Panc1 (cell line): ENCODE measurements at regions not wholly inside any gene's neighbourhood (a gene's known extent, or its start where the extent isn't known, plus 50 kb on each side); places are given as distances from the start of the nearest gene placed in this dataset.

ENCODE experiments used
- ATAC-seq: fragments of 200-7000 bp; cut with Tn5 transposase; 2 replicates; pipeline ENCODE4 v1.9.1; 2020; ENCODE audit warnings: mild to moderate bottlenecking, moderate library complexity
- BruUV-seq: library from RNA; stranded (reverse); fragments of 400-500 nt; replicated peaks from 2 replicates; lab custom pipeline; 2021; lab: Mats Ljungman, UMichigan
- CTCF ChIA-PET: fragments of 300-600 bp; sonication (Branson Sonifier 250); formaldehyde crosslinking; loops from one replicate; lab custom pipeline; 2022; ENCODE audit warnings: antibody characterized with exemption; lab: Charles Lee
- POLR2A ChIA-PET: fragments of 300-600 bp; sonication (Branson Sonifier 250); formaldehyde crosslinking; loops from one replicate; lab custom pipeline; 2022; ENCODE audit warnings: antibody characterized with exemption; lab: Charles Lee
- DNase-seq: peaks from one replicate; pipeline ENCODE4 v3.0.0-alpha.2; 2010; ENCODE audit warnings: low read depth, low spot score
- H3K27ac ChIP-seq: 2 replicates; pipeline ENCODE4 v1.5.1; 2011; ENCODE audit warnings: mild to moderate bottlenecking, low read length, inconsistent platforms
- H3K27me3 ChIP-seq: fragments of 200-500 bp; sonication (Bioruptor generic); 2 replicates; pipeline ENCODE4 v1.6.0; 2014; ENCODE audit warnings: low read length, inconsistent platforms; ENCODE audit not compliant: control insufficient read depth, insufficient read depth
- H3K36me3 ChIP-seq: fragments of 200-500 bp; sonication (Bioruptor generic); 2 replicates; pipeline ENCODE4 v1.5.1; 2014; ENCODE audit warnings: inconsistent platforms, mild to moderate bottlenecking, low read length, moderate library complexity; ENCODE audit not compliant: control insufficient read depth, insufficient read depth
- H3K4me1 ChIP-seq: 2 replicates; pipeline ENCODE4 v1.5.1; 2011; ENCODE audit warnings: inconsistent platforms, mild to moderate bottlenecking, low read length, moderate library complexity; ENCODE audit not compliant: control insufficient read depth, insufficient read depth
- H3K4me3 ChIP-seq, 2 experiments: 2 replicates each; pipeline ENCODE4 v1.5.1; 2011 to 2012; ENCODE audit warnings: low read depth in 2 of 2, low read length in 2 of 2, mild to moderate bottlenecking in 2 of 2, inconsistent platforms in 1 of 2, moderate library complexity in 1 of 2
- H3K9me3 ChIP-seq: fragments of 200-500 bp; sonication (Bioruptor generic); 2 replicates; pipeline ENCODE4 v1.5.1; 2014; ENCODE audit warnings: low read depth, mild to moderate bottlenecking, inconsistent platforms, low read length, moderate library complexity; ENCODE audit not compliant: control insufficient read depth, insufficient read depth
- CTCF ChIP-seq: fragments of 450-650 bp; IDR thresholded peaks from 2 replicates; pipeline ENCODE4 v1.5.1; 2017; ENCODE audit warnings: mild to moderate bottlenecking
- POLR2AphosphoS5 ChIP-seq: IDR thresholded peaks from 2 replicates; pipeline ENCODE4 v1.6.1; 2012; ENCODE audit warnings: mild to moderate bottlenecking, low read depth, low read length, moderate library complexity
- REST ChIP-seq, 2 experiments: IDR thresholded peaks; 2 replicates each; pipeline ENCODE4 v1.6.1; 2011 to 2012; ENCODE audit warnings: low read depth in 2 of 2, control low read depth in 1 of 2, low read length in 1 of 2, mild to moderate bottlenecking in 1 of 2, moderate library complexity in 1 of 2; ENCODE audit not compliant: insufficient read depth in 1 of 2
- SIN3A ChIP-seq: IDR thresholded peaks from 2 replicates; pipeline ENCODE4 v1.6.1; 2012; ENCODE audit warnings: low read depth, mild to moderate bottlenecking, low read length, moderate library complexity, borderline replicate concordance; ENCODE audit not compliant: insufficient read depth
- TCF7L2 ChIP-seq: IDR thresholded peaks from 2 replicates; pipeline ENCODE4 v1.6.1; 2011; ENCODE audit warnings: mild to moderate bottlenecking, low read depth, low read length, inconsistent platforms
- in situ Hi-C: cut with HindIII; loops from 2 replicates; pipeline ENCODE4 v1.10.0; 2016; ENCODE audit warnings: low sequenced_read_pairs, low pct_unique_long_range_greater_than_20kb
- intact Hi-C: fragments of 100-400 bp; cut with micrococcal nuclease; formaldehyde crosslinking; loops from one replicate; pipeline ENCODE4 v1.10.0; 2022; ENCODE audit not compliant: unreplicated experiment

- no peak for TF ChIP-seq TCF7L2
Measured at GRCh38 chr17:69950701-69951418, 124.2 kb upstream of the KCNJ16 start (continued).

DNA sequence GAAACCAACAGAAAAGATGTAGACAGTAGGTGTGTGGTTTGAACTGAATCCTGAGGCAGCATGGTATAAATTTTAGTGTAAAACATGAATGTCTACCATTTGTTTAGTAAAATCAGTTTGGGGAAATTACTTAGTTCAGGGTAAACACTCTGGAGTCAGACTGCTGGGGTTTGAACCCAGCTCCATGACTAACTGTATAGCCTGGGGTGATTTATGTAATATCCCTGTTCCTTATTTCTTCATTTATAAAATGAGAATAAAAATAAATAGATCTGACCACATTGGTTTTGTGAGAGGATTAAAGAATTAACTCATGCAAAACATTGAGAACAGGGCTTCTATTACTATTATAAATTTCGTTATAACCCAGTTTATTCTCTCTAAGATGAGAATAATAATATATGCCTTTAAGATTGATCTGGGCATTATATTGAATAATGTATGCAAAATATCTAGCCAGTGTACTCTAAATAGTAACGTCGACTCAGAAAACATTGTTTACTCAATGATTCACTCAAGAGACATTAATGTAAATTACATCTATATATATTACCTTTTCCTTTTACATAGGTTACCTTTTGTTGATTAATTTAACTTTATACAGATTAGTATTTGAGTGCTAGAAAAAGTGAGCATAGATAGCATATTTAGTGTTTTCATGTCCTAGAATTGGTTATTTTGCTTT is 120.6 kb upstream of the KCNJ16 start:
- Histone ChIP-seq H3K9me3 (no peaks in the 10 kb centered on the region), H3K27me3 (no peaks in the 10 kb centered on the region), H3K36me3 (no peaks in the 10 kb centered on the region), H3K4me1 (no peaks in the 10 kb centered on the region), H3K4me3 (no peak overlapping the region), H3K27ac (no peak overlapping the region)
- no TSS peak for BruUV-seq
- DNase-seq (no peak), ATAC-seq (no peak)
- intact Hi-C loops (no loop called here), in situ Hi-C loops (no loop called here)
- TF ChIP-seq REST (IDR thresholded peaks at IDR 0.05; ENCODE audit: insufficient read depth in 1 of 2, low read depth in 2 of 2, low read length in 1 of 2): no peak
- no peak for TF ChIP-seq TCF7L2
- no peak for TF ChIP-seq SIN3A
- TF ChIP-seq POLR2AphosphoS5: no peak
- POLR2A ChIA-PET: no interaction called here
- CTCF ChIA-PET: no interaction called here

GRCh38 chr17:69958063-69958462 is 117.0 kb upstream of the KCNJ16 start:
- no peaks in the 10 kb centered on the region for H3K27me3 ChIP-seq
- CTCF ChIA-PET: no interaction called here
- POLR2A ChIA-PET: no interaction called here
- no peaks in the 10 kb centered on the region for H3K9me3 ChIP-seq
- no peak overlapping the region for H3K4me3 ChIP-seq
- BruUV-seq: no TSS peak
- H3K27ac ChIP-seq: no peak overlapping the region
- no peak for ATAC-seq
- intact Hi-C loops: no loop called here
- in situ Hi-C loops: no loop called here
- no peaks in the 10 kb centered on the region for H3K36me3 ChIP-seq
- no peaks in the 10 kb centered on the region for H3K4me1 ChIP-seq
- no peak for DNase-seq
- TF ChIP-seq REST (IDR thresholded peaks at IDR 0.05; ENCODE audit: insufficient read depth in 1 of 2, low read depth in 2 of 2, low read length in 1 of 2): no peak
- TF ChIP-seq SIN3A: no peak
- no peak for TF ChIP-seq CTCF
- no peak for TF ChIP-seq POLR2AphosphoS5
- no peak for TF ChIP-seq TCF7L2
